ENCODE measurements at regions not wholly inside any gene's neighbourhood (a gene's known extent, or its start where the extent isn't known, plus 50 kb on each side); places are given as distances from the start of the nearest gene placed in this dataset.

GRCh38 chr7:27361522-27361921 lies 118.9 kb downstream of the EVX1 start:
- TF ChIP-seq POLR2A (IDR thresholded peaks at IDR 0.05; ENCODE audit: low read depth, low read length): no peak
- TF ChIP-seq TAF1 (IDR thresholded peaks at IDR 0.05; ENCODE audit: borderline replicate concordance, low read depth, low read length): no peak

All from GM12892 (cell line).